Neural crest cell (in vitro differentiated cells): ENCODE measurements at regions not wholly inside any gene's neighbourhood (a gene's known extent, or its start where the extent isn't known, plus 50 kb on each side); places are given as distances from the start of the nearest gene placed in this dataset.

ENCODE experiments used
- DNase-seq: peaks from one replicate; pipeline ENCODE4 v3.0.0; 2021; ENCODE audit warnings: low read depth, mixed read lengths, low spot score
- H3K27ac Mint-ChIP-seq: one replicate; pipeline ENCODE4 v1.8.0; 2021; ENCODE audit warnings: mild to moderate bottlenecking, mixed read lengths; ENCODE audit not compliant: unreplicated experiment
- H3K27me3 Mint-ChIP-seq: 2 replicates; pipeline ENCODE4 v1.8.0; 2021; ENCODE audit warnings: low read depth, mild to moderate bottlenecking, mixed read lengths
- H3K36me3 Mint-ChIP-seq: 2 replicates; pipeline ENCODE4 v1.8.0; 2021; ENCODE audit warnings: low read depth, mild to moderate bottlenecking, mixed read lengths
- H3K4me1 Mint-ChIP-seq: 2 replicates; pipeline ENCODE4 v1.8.0; 2021; ENCODE audit warnings: mixed read lengths
- H3K4me3 Mint-ChIP-seq: one replicate; pipeline ENCODE4 v1.8.0; 2021; ENCODE audit warnings: mild to moderate bottlenecking, mixed read lengths
- H3K9me3 Mint-ChIP-seq: 2 replicates; pipeline ENCODE4 v1.8.0; 2021; ENCODE audit warnings: mixed read lengths
- TF ChIP-seq, protein P1 (sequence below): fragments of 200-600 bp; sonication (generic); conservative IDR thresholded peaks from 2 replicates; pipeline ENCODE4 v1.5.0; 2021; ENCODE audit warnings: antibody characterized with exemption, mild to moderate bottlenecking

GRCh38 chr9:21590058-21590996, 108.2 kb upstream of the IFNE start:
- no peak overlapping the region for H3K4me3 Mint-ChIP-seq
- H3K27ac Mint-ChIP-seq: no peak overlapping the region
- H3K27me3 Mint-ChIP-seq: no peaks in the 10 kb centered on the region
- TF ChIP-seq, protein P1, sequence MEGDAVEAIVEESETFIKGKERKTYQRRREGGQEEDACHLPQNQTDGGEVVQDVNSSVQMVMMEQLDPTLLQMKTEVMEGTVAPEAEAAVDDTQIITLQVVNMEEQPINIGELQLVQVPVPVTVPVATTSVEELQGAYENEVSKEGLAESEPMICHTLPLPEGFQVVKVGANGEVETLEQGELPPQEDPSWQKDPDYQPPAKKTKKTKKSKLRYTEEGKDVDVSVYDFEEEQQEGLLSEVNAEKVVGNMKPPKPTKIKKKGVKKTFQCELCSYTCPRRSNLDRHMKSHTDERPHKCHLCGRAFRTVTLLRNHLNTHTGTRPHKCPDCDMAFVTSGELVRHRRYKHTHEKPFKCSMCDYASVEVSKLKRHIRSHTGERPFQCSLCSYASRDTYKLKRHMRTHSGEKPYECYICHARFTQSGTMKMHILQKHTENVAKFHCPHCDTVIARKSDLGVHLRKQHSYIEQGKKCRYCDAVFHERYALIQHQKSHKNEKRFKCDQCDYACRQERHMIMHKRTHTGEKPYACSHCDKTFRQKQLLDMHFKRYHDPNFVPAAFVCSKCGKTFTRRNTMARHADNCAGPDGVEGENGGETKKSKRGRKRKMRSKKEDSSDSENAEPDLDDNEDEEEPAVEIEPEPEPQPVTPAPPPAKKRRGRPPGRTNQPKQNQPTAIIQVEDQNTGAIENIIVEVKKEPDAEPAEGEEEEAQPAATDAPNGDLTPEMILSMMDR: no peak
- H3K36me3 Mint-ChIP-seq: no peaks in the 10 kb centered on the region
- no peaks in the 10 kb centered on the region for H3K9me3 Mint-ChIP-seq
- H3K4me1 Mint-ChIP-seq: peaks cover 24% of the 10 kb centered on the region
- no peak for DNase-seq

- H3K27ac Mint-ChIP-seq: no peak overlapping the region
- TF ChIP-seq, protein P1: no peak
- no peak overlapping the region for H3K4me3 Mint-ChIP-seq
- no peaks in the 10 kb centered on the region for H3K27me3 Mint-ChIP-seq
- no peak for DNase-seq
- H3K4me1 Mint-ChIP-seq: peaks cover 28% of the 10 kb centered on the region
- no peaks in the 10 kb centered on the region for H3K9me3 Mint-ChIP-seq
- no peaks in the 10 kb centered on the region for H3K36me3 Mint-ChIP-seq
These were observed 109.3 kb upstream of the IFNE start for GRCh38 chr9:21591221-21592062.

DNA sequence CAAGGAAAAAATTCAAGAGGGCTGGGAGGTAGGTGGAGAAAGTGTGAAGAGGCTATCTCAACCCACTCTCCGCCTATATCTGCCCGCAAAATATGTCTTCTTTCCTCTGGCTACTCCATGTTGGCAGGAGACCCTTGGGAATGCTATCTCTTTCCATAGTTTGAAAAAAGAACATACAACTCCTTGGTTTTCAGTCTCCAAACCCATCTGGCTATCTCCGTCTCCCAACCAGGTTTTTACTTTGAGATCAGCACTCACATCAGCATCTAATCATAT, 109.9 kb upstream of the IFNE start:
- no peak for DNase-seq

DNA sequence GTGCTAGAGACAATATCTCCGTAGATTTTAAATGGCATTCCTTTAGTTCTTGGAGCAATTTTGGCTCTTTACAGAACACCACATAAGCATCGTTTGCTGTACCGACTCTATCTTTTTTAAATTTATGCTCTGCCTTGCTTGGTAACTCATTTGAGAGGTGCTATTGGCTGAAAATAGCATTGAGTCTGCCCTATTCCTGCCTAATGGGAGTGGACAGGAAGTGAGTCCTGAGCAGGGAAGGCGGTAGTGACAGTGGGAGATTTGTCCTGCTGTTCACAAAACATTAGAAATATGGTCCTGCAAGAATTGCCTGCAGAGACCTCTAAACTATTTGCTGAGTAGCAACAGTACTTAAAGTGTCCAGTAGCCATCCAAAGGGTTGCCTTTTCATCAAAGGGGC, 115.2 kb upstream of the IFNE start:
- no peak overlapping the region for H3K27ac Mint-ChIP-seq
- TF ChIP-seq, protein P1: no peak

More for the DNA sequence above, 109.9 kb upstream of the IFNE start:
- TF ChIP-seq, protein P1: no peak
- Mint-ChIP-seq H3K27ac (no peak overlapping the region), H3K4me1 (peaks cover 28% of the 10 kb centered on the region), H3K9me3 (no peaks in the 10 kb centered on the region), H3K27me3 (no peaks in the 10 kb centered on the region), H3K4me3 (no peak overlapping the region), H3K36me3 (no peaks in the 10 kb centered on the region)

GRCh38 chr9:21598749-21599148, 116.6 kb upstream of the IFNE start:
- DNase-seq: no peak
- Mint-ChIP-seq H3K4me3 (no peak overlapping the region), H3K4me1 (peaks cover 16% of the 10 kb centered on the region), H3K9me3 (no peaks in the 10 kb centered on the region), H3K36me3 (no peaks in the 10 kb centered on the region), H3K27me3 (no peaks in the 10 kb centered on the region), H3K27ac (no peak overlapping the region)
- TF ChIP-seq, protein P1: no peak

More for the DNA sequence above, 115.2 kb upstream of the IFNE start:
- H3K27me3 Mint-ChIP-seq: no peaks in the 10 kb centered on the region
- H3K9me3 Mint-ChIP-seq: no peaks in the 10 kb centered on the region
- no peak for DNase-seq
- peaks cover 26% of the 10 kb centered on the region for H3K4me1 Mint-ChIP-seq
- no peak overlapping the region for H3K4me3 Mint-ChIP-seq
- H3K36me3 Mint-ChIP-seq: no peaks in the 10 kb centered on the region
